Glutamatergic neuron (in vitro differentiated cells): ENCODE measurements at regions not wholly inside any gene's neighbourhood (a gene's known extent, or its start where the extent isn't known, plus 50 kb on each side); places are given as distances from the start of the nearest gene placed in this dataset.
A peak's percentile ranks its signal among the peaks of the same experiment; 100 is the strongest.

Experiments
- DNase-seq: peaks from one replicate; pipeline ENCODE4 v3.0.0; 2022
- H3K27ac Mint-ChIP-seq: one replicate; pipeline ENCODE4 v1.8.0; 2020; ENCODE audit warnings: mild to moderate bottlenecking, mixed read lengths, inconsistent platforms; ENCODE audit not compliant: unreplicated experiment
- H3K27me3 Mint-ChIP-seq: one replicate; pipeline ENCODE4 v1.8.0; 2020; ENCODE audit warnings: mild to moderate bottlenecking, moderate library complexity, mixed read lengths, inconsistent platforms; ENCODE audit not compliant: unreplicated experiment
- H3K36me3 Mint-ChIP-seq: one replicate; pipeline ENCODE4 v1.8.0; 2020; ENCODE audit warnings: mild to moderate bottlenecking, mixed read lengths, inconsistent platforms; ENCODE audit not compliant: unreplicated experiment
- H3K4me1 Mint-ChIP-seq: one replicate; pipeline ENCODE4 v1.8.0; 2020; ENCODE audit warnings: mild to moderate bottlenecking, low read depth, mixed read lengths, inconsistent platforms; ENCODE audit not compliant: unreplicated experiment
- H3K4me3 Mint-ChIP-seq: one replicate; pipeline ENCODE4 v1.8.0; 2020; ENCODE audit warnings: mild to moderate bottlenecking, mixed read lengths, inconsistent platforms; ENCODE audit not compliant: unreplicated experiment
- H3K9me3 Mint-ChIP-seq: one replicate; pipeline ENCODE4 v1.8.0; 2020; ENCODE audit warnings: mild to moderate bottlenecking, moderate library complexity, mixed read lengths, inconsistent platforms; ENCODE audit not compliant: unreplicated experiment
- CTCF ChIP-seq: fragments of 200-600 bp; sonication (generic); IDR thresholded peaks from one replicate; pipeline ENCODE4 v1.5.0; 2021; ENCODE audit not compliant: partially characterized antibody, unreplicated experiment

- TF ChIP-seq CTCF, result no peak
- peaks cover 8% of the 10 kb centered on the region for H3K36me3 Mint-ChIP-seq
- no peak overlapping the region for H3K27ac Mint-ChIP-seq
- no peak overlapping the region for H3K4me3 Mint-ChIP-seq
- H3K9me3 Mint-ChIP-seq, result peaks cover 2% of the 10 kb centered on the region
- peaks cover 1% of the 10 kb centered on the region for H3K27me3 Mint-ChIP-seq
- H3K4me1 Mint-ChIP-seq, result peaks cover 4% of the 10 kb centered on the region
- no peak for DNase-seq
These were observed 125.6 kb upstream of the FRY start for GRCh38 chr13:31905961-31906360.

- Mint-ChIP-seq H3K9me3 (no peaks in the 10 kb centered on the region), H3K4me3 (no peak overlapping the region), H3K4me1 (peaks cover 25% of the 10 kb centered on the region), H3K36me3 (no peaks in the 10 kb centered on the region), H3K27ac (no peak overlapping the region), H3K27me3 (peaks cover 3% of the 10 kb centered on the region)
- TF ChIP-seq CTCF, result no peak
- no peak for DNase-seq
These were observed 122.7 kb upstream of the FRY start for GRCh38 chr13:31908696-31909411.

GRCh38 chr13:31909864-31910551 lies 121.6 kb upstream of the FRY start:
- Mint-ChIP-seq H3K4me3 (no peak overlapping the region), H3K27me3 (peaks cover 3% of the 10 kb centered on the region), H3K4me1 (peaks cover 31% of the 10 kb centered on the region), H3K27ac (no peak overlapping the region), H3K9me3 (no peaks in the 10 kb centered on the region), H3K36me3 (no peaks in the 10 kb centered on the region)
- peak; percentile 92 for TF ChIP-seq CTCF
- peak; percentile 36 for DNase-seq

- DNase-seq, result no peak
- H3K27me3 Mint-ChIP-seq, result peaks cover 3% of the 10 kb centered on the region
- no peaks in the 10 kb centered on the region for H3K9me3 Mint-ChIP-seq
- TF ChIP-seq CTCF, result no peak
- peaks cover 37% of the 10 kb centered on the region for H3K4me1 Mint-ChIP-seq
- H3K36me3 Mint-ChIP-seq, result no peaks in the 10 kb centered on the region
- H3K4me3 Mint-ChIP-seq, result no peak overlapping the region
- H3K27ac Mint-ChIP-seq, result no peak overlapping the region
These were observed 120.9 kb upstream of the FRY start for GRCh38 chr13:31910633-31911032.
